ENCODE measurements at regions not wholly inside any gene's neighbourhood (a gene's known extent, or its start where the extent isn't known, plus 50 kb on each side); places are given as distances from the start of the nearest gene placed in this dataset.

- DNase-seq (ENCODE audit: low spot score), result no peak
Measured at GRCh38 chr22:49196046-49196511, 631.6 kb downstream of the BRD1 start.

GRCh38 chr22:49195636-49196035, 632.0 kb downstream of the BRD1 start:
- no peak for DNase-seq (ENCODE audit: low spot score)

- DNase-seq (ENCODE audit: low spot score), result no peak
Measured at GRCh38 chr22:49193901-49194465, 633.7 kb downstream of the BRD1 start.

GRCh38 chr22:49193348-49193747, 634.3 kb downstream of the BRD1 start:
- no peak for DNase-seq (ENCODE audit: low spot score)

GRCh38 chr22:49192857-49193250, 634.8 kb downstream of the BRD1 start:
- DNase-seq (ENCODE audit: low spot score), result no peak

GRCh38 chr22:49192180-49192856, 635.4 kb downstream of the BRD1 start:
- DNase-seq (ENCODE audit: low spot score), result no peak

GRCh38 chr22:49191506-49191980, 636.1 kb downstream of the BRD1 start:
- no peak for DNase-seq (ENCODE audit: low spot score)

- DNase-seq (ENCODE audit: low spot score), result no peak
Measured at GRCh38 chr22:49190816-49191505, 636.7 kb downstream of the BRD1 start.

GRCh38 chr22:49189871-49190270, 637.8 kb downstream of the BRD1 start:
- no peak for DNase-seq (ENCODE audit: low spot score)

GRCh38 chr22:49188591-49188990, 639.1 kb downstream of the BRD1 start:
- DNase-seq (ENCODE audit: low spot score), result no peak

GRCh38 chr22:49188091-49188490, 639.6 kb downstream of the BRD1 start:
- DNase-seq (ENCODE audit: low spot score), result peak; percentile 12

GRCh38 chr22:49186762-49187161, 640.9 kb downstream of the BRD1 start:
- DNase-seq (ENCODE audit: low spot score), result no peak

- no peak for DNase-seq (ENCODE audit: low spot score)
Measured at GRCh38 chr22:49186293-49186692, 641.4 kb downstream of the BRD1 start.

- no peak for DNase-seq (ENCODE audit: low spot score)
Measured at GRCh38 chr22:49185312-49185969, 642.2 kb downstream of the BRD1 start.

- DNase-seq (ENCODE audit: low spot score), result no peak
Measured at GRCh38 chr22:49184736-49185135, 642.9 kb downstream of the BRD1 start.

GRCh38 chr22:49183826-49184216, 643.9 kb downstream of the BRD1 start:
- DNase-seq (ENCODE audit: low spot score), result no peak

GRCh38 chr22:49183208-49183825, 644.4 kb downstream of the BRD1 start:
- DNase-seq (ENCODE audit: low spot score), result no peak

GRCh38 chr22:49182416-49182815, 645.3 kb downstream of the BRD1 start:
- no peak for DNase-seq (ENCODE audit: low spot score)

- no peak for DNase-seq (ENCODE audit: low spot score)
Measured at GRCh38 chr22:49181942-49182341, 645.7 kb downstream of the BRD1 start.

GRCh38 chr22:49181431-49181830, 646.2 kb downstream of the BRD1 start:
- DNase-seq (ENCODE audit: low spot score), result no peak

- DNase-seq (ENCODE audit: low spot score), result no peak
Measured at GRCh38 chr22:49180683-49181024, 647.0 kb downstream of the BRD1 start.

Data from putamen (tissue), 1 donor.